ENCODE measurements at regions not wholly inside any gene's neighbourhood (a gene's known extent, or its start where the extent isn't known, plus 50 kb on each side); places are given as distances from the start of the nearest gene placed in this dataset.
"Not testable (repeated sequence)": the region's sequence is repeated elsewhere in the genome, so short reads cannot be mapped to it uniquely, and the experiment has no call there.

- DNase-seq: not testable (repeated sequence)
Measured at GRCh38 chr19:23984911-23985310, 70.2 kb downstream of the ZNF726 start.

GRCh38 chr19:23986623-23987022 lies 71.9 kb downstream of the ZNF726 start:
- DNase-seq: no peak

GRCh38 chr19:23991170-23991569 lies 76.5 kb downstream of the ZNF726 start:
- peak; percentile 21 for DNase-seq

GRCh38 chr19:23992348-23992747 lies 77.7 kb downstream of the ZNF726 start:
- no peak for DNase-seq

- DNase-seq: no peak
Measured at GRCh38 chr19:23993440-23993839, 78.8 kb downstream of the ZNF726 start.

DNA sequence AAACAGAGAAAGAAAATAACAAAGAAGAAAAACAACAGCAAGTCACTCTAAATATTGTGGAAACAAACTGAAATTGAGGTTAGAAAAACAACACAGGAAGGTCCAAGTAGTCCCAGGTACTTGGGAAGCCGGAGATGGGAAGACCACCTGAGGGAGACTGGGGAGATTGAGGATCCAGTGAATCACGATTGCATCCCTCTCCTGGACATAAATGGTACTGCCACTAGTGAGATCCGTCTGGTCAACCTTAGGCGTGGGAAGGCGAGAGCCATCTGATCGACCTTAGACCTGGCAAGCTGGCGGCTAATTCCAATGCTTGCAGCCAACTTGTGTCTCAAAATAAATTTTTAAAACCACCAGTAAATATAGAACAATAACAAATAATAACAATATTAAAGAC lies 81.9 kb downstream of the ZNF726 start:
- DNase-seq: no peak

GRCh38 chr19:23998568-23998967 lies 83.9 kb downstream of the ZNF726 start:
- no peak for DNase-seq

- no peak for DNase-seq
Measured at GRCh38 chr19:23999821-24000610, 85.3 kb downstream of the ZNF726 start.

GRCh38 chr19:24000656-24001055 lies 86.0 kb downstream of the ZNF726 start:
- DNase-seq: no peak

DNA sequence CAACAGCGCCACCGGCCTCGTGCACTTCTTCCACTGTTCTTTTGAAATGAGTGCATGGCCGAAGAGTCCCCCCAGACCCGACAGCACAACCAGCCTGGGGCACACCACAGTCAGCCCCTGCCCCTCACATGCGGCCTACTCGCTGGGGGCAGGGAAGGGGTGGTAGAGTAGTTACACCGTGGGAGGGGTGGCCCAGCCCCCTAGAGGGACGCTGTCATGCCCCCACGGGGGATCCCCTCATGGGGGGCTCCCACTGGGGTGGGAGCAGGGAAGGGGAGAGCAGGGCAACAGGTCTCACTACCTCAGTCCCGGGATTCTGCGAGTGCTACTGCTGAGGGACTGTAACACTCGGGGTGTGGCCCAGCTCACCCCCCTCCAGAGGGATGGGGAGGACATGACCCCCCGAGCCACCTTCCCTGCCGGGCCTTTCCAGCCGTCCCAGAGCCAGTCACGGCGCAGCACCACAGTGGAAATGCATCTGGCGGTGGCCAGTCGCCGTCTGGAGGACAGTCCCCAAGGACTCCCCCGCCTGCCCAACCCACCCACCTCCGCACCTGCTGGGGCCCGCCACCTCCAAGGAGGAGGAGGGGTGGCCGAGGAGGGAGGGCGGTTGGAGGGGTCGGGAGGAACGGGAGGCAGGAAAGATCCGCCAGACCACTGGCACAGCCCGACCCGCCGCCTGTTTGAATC lies 84.6 kb upstream of the ZNF254 start:
- no peak for DNase-seq

DNA sequence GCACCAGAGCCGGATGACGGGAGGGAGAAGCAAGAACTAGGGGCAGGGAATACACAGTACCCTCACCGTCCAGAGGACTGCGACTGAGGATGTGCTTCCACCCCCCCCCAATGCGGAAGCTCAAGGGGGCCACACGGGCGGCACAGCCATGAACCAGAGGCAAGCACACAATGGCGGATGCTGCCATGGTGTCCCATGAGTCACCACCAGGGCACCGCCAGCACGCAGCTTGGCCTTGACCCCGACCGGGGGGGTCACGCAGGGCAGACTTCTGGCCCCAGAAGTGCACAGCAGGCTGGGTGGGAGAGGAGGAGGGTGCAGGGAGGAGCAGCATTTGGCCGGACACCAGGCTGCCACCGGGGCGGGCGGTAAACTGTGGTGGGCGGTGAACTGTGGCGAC lies 83.5 kb upstream of the ZNF254 start:
- no peak for DNase-seq

- no peak for DNase-seq
Measured at GRCh38 chr19:24004166-24004565, 82.8 kb upstream of the ZNF254 start.

GRCh38 chr19:24029941-24030636 lies 56.9 kb upstream of the ZNF254 start:
- no peak for DNase-seq

DNA sequence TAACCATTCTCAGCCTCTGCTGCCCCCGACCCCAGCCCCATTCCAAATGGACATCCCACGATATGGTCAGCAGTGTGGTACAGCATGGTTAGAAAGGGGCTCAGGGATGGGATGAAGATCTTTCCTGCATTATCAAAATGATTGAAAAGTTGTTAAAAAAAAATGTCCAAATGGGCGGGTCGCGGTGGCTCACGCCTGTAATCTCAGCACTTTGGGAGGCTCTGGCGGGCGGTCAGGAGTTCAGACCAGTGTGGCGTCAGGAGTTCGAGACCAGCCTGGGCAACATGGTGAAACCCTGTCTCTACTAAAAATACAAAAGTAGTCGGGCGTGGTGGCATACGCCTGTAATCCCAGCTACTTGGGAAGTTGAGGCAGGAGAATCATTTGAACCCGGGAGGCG lies 54.3 kb upstream of the ZNF254 start:
- no peak for DNase-seq

GRCh38 chr19:24033301-24033962 lies 53.6 kb upstream of the ZNF254 start:
- DNase-seq: peak; percentile 84

DNA sequence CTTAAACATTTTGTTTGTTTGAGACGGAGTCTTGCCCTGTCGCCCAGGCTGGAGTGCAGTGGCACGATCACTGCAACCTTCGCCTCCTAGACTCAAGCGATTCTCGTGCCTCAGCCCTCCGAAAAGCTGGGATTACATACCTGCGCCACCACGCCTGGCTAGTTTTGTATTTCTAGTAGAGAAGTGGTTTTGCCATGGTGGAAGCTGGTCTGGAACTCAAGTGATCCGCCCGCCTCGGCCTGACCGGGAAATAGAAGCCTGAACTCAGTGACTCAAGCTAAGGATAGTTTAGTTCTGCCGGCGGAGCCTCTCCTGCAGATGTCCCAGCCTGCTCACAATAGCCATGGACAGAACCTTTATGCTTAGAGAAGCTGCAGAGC lies 53.0 kb upstream of the ZNF254 start:
- peak; percentile 14 for DNase-seq

DNA sequence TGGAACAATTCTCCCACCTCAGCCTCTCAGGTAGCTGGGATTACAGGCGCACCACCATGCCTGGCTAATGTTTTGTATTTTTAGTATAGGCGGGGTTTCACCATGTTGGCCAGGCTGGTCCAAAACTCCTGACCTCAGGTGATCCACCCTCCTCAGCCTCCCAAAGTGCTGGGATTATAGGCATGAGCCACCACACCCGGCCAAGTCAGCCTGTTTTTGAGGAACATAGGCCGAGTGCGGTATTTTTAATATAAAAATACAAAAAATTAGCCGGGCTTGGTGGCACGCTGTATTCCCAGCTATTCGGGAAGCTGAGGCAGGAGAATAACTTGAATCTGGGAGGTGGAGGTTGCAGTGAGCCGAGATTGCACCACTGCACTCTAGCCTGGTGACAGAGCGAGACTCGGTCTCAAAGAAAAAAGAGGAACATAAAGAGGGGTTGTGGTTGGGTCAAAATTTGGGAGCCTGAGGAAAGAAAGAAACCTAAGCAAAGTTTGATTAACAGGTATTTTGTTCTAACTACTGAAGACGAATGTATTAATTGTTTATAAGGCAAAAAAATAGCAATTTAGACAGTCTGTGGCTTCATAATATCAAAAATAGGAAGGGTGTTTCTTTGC lies 51.6 kb upstream of the ZNF254 start:
- not testable (repeated sequence) for DNase-seq
